ENCODE measurements at regions not wholly inside any gene's neighbourhood (a gene's known extent, or its start where the extent isn't known, plus 50 kb on each side); places are given as distances from the start of the nearest gene placed in this dataset.
A peak's percentile ranks its signal among the peaks of the same experiment; 100 is the strongest.
"Not testable (repeated sequence)": the region's sequence is repeated elsewhere in the genome, so short reads cannot be mapped to it uniquely, and the experiment has no call there.

GRCh38 chr3:34090876-34091275, 292.4 kb downstream of the PDCD6IP start:
- peaks cover 5% of the 10 kb centered on the region for H3K9me3 Mint-ChIP-seq
- no peak for TF ChIP-seq CTCF (conservative IDR thresholded peaks at IDR 0.05)
- no peaks in the 10 kb centered on the region for H3K27me3 Mint-ChIP-seq (ENCODE audit: low read depth)
- no peak overlapping the region for H3K4me3 Mint-ChIP-seq
- no peak for DNase-seq (ENCODE audit: low read depth, low spot score)
- H3K4me1 Mint-ChIP-seq, result no peaks in the 10 kb centered on the region
- H3K27ac Mint-ChIP-seq (ENCODE audit: unreplicated experiment), result no peak overlapping the region
- peaks cover 8% of the 10 kb centered on the region for H3K36me3 Mint-ChIP-seq (ENCODE audit: low read depth)

DNA sequence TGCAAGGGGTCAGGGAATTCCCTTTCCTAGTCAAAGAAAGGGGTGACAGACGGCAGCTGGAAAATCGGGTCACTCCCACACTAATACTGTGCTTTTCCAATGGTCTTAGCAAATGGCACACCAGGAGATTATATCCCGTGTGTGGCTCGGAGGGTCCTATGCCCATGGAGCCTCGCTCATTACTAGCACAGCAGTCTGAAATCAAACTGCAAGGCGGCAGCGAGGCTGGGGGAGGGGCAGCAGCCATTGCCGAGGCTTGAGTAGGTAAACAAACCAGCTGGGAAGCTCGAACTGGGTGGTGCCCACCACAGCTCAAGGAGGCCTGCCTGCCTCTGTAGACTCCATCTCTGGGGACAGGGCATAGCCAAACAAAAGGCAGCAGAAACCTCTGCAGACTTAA, 295.9 kb downstream of the PDCD6IP start:
- H3K27me3 Mint-ChIP-seq (ENCODE audit: low read depth); H3K4me3 Mint-ChIP-seq; H3K9me3 Mint-ChIP-seq; H3K4me1 Mint-ChIP-seq; H3K36me3 Mint-ChIP-seq (ENCODE audit: low read depth); H3K27ac Mint-ChIP-seq (ENCODE audit: unreplicated experiment); DNase-seq (ENCODE audit: low read depth, low spot score): not testable (repeated sequence)

DNA sequence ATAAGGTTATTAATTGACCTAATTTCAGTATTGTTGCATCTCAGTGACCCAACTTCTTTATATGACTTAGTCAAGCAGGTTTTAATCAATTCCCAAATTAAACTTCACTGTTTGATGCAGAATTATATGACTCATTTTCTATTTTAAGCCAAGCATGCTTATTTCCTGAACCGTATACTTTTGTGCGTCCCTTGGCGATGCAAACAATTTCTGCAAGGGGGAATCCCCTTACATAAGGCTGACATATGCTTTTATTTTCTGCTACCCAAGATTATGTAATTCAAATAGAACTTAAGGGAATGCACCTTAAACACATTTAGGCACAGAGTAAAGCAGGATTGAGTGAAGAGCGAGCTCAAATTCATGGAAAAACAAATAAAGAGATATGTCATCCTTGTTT, 303.9 kb downstream of the PDCD6IP start:
- peaks cover 2% of the 10 kb centered on the region for H3K36me3 Mint-ChIP-seq (ENCODE audit: low read depth)
- DNase-seq (ENCODE audit: low read depth, low spot score), result no peak

DNA sequence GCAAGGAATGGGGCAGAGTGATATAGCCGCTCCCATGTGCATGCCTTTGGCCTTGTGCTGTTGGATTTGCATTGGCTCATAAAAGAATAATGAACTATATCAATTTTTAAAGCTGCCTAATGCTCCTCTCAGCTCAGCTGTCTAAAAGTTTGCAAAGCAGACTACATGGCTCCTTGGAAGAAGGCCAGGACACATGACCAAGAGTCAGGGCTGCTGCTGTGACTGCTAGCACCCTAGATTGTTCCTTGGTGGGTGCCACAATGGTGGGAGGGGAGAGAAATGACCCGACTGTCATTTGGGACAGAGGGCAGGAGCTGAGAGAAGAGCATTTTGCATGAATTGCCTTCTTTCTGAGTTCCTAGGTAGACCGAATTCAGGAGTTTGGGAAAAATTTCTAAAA, 307.9 kb downstream of the PDCD6IP start:
- Mint-ChIP-seq H3K4me3 (no peak overlapping the region), H3K4me1 (no peaks in the 10 kb centered on the region), H3K36me3 (ENCODE audit: low read depth) (no peaks in the 10 kb centered on the region), H3K27me3 (ENCODE audit: low read depth) (no peaks in the 10 kb centered on the region), H3K27ac (ENCODE audit: unreplicated experiment) (no peak overlapping the region), H3K9me3 (peaks cover 2% of the 10 kb centered on the region)
- DNase-seq (ENCODE audit: low read depth, low spot score), result no peak
- no peak for TF ChIP-seq CTCF (conservative IDR thresholded peaks at IDR 0.05)

More for the DNA sequence above, 303.9 kb downstream of the PDCD6IP start:
- TF ChIP-seq CTCF (conservative IDR thresholded peaks at IDR 0.05), result no peak
- Mint-ChIP-seq H3K4me1 (no peaks in the 10 kb centered on the region), H3K9me3 (peaks cover 2% of the 10 kb centered on the region), H3K4me3 (no peak overlapping the region), H3K27me3 (ENCODE audit: low read depth) (no peaks in the 10 kb centered on the region), H3K27ac (ENCODE audit: unreplicated experiment) (no peak overlapping the region)

DNA sequence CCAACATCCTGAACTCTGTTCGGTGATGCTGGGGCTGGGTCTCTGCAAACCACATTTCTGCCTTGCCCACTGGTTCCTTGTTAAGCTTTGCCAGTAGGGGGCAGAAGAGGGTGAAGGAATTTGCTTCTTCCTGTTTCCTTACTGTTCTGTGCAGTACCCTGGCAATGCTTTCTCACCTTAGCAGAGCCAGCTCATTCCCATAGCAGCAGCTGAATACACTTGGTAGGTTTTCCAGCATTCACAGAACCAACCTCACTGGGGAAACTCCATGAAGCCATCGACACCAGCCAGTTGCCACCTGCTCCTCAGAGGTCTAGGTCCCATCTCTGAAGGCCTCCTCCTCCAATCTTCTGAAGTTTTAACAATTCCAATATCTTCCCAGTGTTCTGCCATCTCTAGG, 308.4 kb downstream of the PDCD6IP start:
- Mint-ChIP-seq H3K27me3 (ENCODE audit: low read depth) (no peaks in the 10 kb centered on the region), H3K36me3 (ENCODE audit: low read depth) (no peaks in the 10 kb centered on the region), H3K9me3 (peaks cover 2% of the 10 kb centered on the region), H3K4me3 (no peak overlapping the region), H3K4me1 (no peaks in the 10 kb centered on the region), H3K27ac (ENCODE audit: unreplicated experiment) (no peak overlapping the region)
- TF ChIP-seq CTCF (conservative IDR thresholded peaks at IDR 0.05), result peak; percentile 64
- DNase-seq (ENCODE audit: low read depth, low spot score), result peak; percentile 48

- no peak overlapping the region for H3K4me3 Mint-ChIP-seq
These were observed 309.2 kb downstream of the PDCD6IP start for GRCh38 chr3:34107669-34108068.

More at GRCh38 chr3:34107669-34108068, 309.2 kb downstream of the PDCD6IP start:
- TF ChIP-seq CTCF (conservative IDR thresholded peaks at IDR 0.05), result no peak
- Mint-ChIP-seq H3K27ac (ENCODE audit: unreplicated experiment) (no peak overlapping the region), H3K9me3 (peaks cover 2% of the 10 kb centered on the region), H3K36me3 (ENCODE audit: low read depth) (no peaks in the 10 kb centered on the region), H3K27me3 (ENCODE audit: low read depth) (no peaks in the 10 kb centered on the region), H3K4me1 (no peaks in the 10 kb centered on the region)
- no peak for DNase-seq (ENCODE audit: low read depth, low spot score)
